ENCODE measurements at regions not wholly inside any gene's neighbourhood (a gene's known extent, or its start where the extent isn't known, plus 50 kb on each side); places are given as distances from the start of the nearest gene placed in this dataset.
"Not testable (repeated sequence)": the region's sequence is repeated elsewhere in the genome, so short reads cannot be mapped to it uniquely, and the experiment has no call there.

DNA sequence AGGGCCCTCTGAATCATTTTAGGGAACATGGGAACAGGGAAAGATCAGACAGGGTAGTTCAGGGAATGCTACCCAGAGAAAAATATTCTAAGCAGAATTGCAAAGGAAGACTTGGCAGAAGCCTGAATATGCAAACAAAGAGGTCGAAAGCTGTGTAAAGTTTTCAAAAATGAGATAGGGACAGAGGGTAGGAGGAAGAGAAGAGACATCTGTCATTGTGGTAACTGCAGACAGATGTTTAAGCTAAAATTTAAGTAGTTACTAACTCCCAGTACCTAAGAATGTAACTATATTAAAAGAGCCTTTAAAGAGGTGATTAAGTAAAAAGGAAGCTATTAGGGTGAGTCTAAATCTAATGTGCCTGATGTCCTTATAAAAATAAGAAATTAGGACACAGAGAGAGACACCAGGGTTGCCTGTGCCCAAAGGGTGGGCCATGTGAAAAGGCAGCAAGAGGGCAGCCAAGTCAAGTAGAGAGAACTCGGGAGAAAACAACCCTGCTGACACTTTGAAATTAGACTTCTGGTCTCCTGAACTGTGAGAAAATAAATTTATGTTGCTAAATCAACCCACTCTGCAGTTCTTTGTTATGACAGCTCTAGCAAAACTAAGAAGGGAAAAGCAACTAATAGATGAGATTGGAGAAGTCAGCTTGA, 1647.4 kb upstream of the C9orf72 start:
- DNase-seq (ENCODE audit: low read depth): no peak

DNA sequence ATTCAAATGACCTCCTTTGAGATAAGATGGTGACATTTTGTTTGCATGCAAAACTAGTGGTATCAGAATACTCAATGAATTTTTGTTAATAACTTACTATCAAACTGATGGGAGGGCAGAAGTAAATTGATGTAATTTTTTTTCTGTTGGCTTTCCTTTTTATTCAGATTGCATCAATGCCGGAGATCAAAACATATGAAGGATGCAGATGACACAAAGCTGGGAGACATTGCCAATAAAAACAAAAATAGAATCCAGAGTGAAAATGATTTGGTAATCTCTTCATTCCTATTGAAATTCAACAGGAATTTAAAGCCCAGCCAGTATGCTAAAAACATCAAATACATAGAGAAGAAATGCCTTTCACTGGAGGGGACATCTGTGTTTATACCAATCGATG, 1655.3 kb upstream of the C9orf72 start:
- DNase-seq (ENCODE audit: low read depth): no peak

DNA sequence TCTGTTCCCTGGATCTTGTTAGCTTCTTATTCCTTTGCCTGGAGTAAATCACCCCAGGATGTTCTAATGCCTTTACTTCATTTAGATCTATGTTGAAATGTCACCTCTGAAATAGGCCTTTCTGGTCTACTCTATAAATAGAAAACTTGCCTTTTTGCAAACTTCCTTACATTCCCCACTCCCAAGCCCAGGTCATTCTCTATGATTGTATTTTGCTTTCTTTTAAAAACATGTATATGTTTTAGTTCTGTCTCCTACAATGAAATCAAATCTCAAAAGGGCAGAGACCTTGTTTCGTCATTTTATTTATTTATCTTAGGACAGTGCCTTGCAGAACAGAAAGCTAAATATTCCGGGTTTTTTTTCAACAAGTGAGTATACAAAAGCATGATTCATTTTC, 1657.7 kb upstream of the C9orf72 start:
- DNase-seq (ENCODE audit: low read depth): no peak

- DNase-seq (ENCODE audit: low read depth): no peak
These were observed 1659.9 kb upstream of the C9orf72 start for GRCh38 chr9:29233193-29233592.

GRCh38 chr9:29241320-29241719, 1668.0 kb upstream of the C9orf72 start:
- no peak for DNase-seq (ENCODE audit: low read depth)

GRCh38 chr9:29245351-29245750, 1672.1 kb upstream of the C9orf72 start:
- no peak for DNase-seq (ENCODE audit: low read depth)

DNA sequence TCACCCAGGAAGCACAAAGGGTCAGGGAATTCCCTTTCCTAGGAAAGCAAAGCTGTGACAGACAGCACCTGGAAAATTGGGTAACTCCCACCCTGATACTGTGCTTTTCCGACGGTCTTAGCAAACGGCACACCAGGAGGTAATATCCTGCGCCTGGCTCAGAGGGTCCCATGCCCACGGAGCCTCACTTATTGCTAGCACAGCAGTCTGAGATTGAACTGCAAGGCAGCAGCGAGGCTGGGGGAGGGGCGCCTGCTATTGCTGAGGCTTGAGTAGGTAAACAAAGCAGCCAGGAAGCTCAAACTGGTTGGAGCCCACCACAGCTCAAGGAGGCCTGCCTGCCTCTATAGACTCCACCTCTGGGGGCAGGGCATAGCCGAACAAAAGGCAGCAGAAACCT, 1697.1 kb upstream of the C9orf72 start:
- not testable (repeated sequence) for DNase-seq (ENCODE audit: low read depth)

DNA sequence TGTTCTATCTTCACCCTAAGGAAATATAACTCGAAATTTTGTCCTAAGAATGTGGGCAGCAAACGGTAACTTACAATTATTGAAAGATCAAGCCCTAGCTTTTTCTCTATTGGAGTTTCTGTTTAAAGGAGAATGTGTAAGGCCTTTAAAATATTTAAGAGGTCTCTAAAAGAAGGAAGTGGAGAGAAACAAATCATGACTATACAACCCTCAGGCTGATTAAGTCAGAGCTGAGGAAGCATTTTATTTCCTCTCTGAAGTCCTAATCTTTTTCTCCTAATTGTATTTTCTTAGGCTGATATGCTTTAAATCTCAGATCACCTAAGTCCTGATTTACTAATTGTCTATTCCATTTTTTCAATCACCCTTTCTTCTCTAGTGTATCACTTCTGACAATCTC, 1708.8 kb upstream of the C9orf72 start:
- DNase-seq (ENCODE audit: low read depth): no peak

- DNase-seq (ENCODE audit: low read depth): peak; percentile 4
These were observed 1712.5 kb upstream of the C9orf72 start for GRCh38 chr9:29285818-29286217.

GRCh38 chr9:29289365-29289764, 1716.1 kb upstream of the C9orf72 start:
- DNase-seq (ENCODE audit: low read depth): no peak

GRCh38 chr9:29290516-29290915, 1717.2 kb upstream of the C9orf72 start:
- no peak for DNase-seq (ENCODE audit: low read depth)

GRCh38 chr9:29297592-29297991, 1724.3 kb upstream of the C9orf72 start:
- no peak for DNase-seq (ENCODE audit: low read depth)

DNA sequence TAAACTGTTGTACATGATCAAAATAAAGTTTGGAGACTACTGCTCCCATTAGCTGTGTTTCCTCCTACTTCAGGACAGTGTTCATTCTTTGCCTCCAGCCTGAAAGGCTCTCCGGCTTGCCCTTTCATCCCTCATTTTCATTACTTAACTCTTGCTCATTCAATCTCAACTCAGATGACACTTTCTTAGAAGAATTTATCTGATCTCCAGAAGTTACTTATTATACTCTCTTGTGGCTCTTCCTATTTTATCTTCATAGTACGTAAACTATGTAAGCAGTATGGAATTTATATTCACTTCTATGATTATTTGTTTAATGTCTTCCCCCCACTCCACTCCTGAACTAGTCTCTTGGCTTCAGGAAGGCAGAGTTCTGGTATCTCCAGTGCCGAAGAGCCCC, 1737.9 kb upstream of the C9orf72 start:
- DNase-seq (ENCODE audit: low read depth): no peak

- no peak for DNase-seq (ENCODE audit: low read depth)
These were observed 1739.0 kb upstream of the C9orf72 start for GRCh38 chr9:29312327-29312726.

- DNase-seq (ENCODE audit: low read depth): peak; percentile 3
These were observed 1746.6 kb upstream of the C9orf72 start for GRCh38 chr9:29319736-29320513.

- DNase-seq (ENCODE audit: low read depth): peak; percentile 41
These were observed 1749.0 kb upstream of the C9orf72 start for GRCh38 chr9:29322240-29322639.

DNA sequence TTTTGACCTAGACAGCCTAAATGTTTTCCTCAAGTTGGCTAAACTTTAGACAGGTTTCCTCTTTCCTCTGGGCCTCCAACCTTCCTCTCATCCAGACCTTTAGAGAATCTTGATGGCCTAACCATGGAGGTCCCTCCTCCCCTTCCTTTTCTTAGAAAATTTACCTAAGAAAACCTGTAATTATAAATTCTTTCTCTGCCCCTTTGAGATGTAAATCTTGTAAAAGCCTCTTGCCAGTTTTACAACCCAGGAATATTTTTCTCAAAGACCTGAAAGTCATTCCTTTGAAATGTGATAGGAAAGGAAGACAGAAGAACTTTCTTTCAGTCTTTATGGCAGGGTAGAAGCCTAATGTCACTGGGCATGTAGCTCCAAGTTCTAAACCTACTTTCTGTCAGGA, 1752.6 kb upstream of the C9orf72 start:
- no peak for DNase-seq (ENCODE audit: low read depth)

DNA sequence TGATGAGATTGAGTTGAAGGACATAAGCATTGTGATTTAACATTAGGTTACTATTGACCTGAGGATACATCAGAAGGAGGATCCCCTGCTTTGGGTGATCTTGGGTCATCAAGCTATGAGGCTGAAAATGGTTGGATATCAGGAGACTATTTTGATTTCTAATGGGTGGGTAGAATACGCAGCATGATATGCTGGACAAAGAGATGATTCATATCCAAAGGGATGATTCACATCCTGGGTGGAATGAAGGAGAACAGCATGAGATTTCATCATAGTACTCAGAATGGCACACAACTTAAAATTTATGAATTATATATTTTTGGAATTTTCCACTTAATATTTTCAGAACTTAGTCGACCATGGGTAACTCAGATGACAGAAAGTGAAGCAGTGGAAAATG, 1759.5 kb upstream of the C9orf72 start:
- DNase-seq (ENCODE audit: low read depth): peak; percentile 54

GRCh38 chr9:29336281-29336680, 1763.0 kb upstream of the C9orf72 start:
- DNase-seq (ENCODE audit: low read depth): no peak

GRCh38 chr9:29339387-29339786, 1766.1 kb upstream of the C9orf72 start:
- no peak for DNase-seq (ENCODE audit: low read depth)

- peak; percentile 9 for DNase-seq (ENCODE audit: low read depth)
These were observed 1775.7 kb upstream of the C9orf72 start for GRCh38 chr9:29348999-29349398.

DNA sequence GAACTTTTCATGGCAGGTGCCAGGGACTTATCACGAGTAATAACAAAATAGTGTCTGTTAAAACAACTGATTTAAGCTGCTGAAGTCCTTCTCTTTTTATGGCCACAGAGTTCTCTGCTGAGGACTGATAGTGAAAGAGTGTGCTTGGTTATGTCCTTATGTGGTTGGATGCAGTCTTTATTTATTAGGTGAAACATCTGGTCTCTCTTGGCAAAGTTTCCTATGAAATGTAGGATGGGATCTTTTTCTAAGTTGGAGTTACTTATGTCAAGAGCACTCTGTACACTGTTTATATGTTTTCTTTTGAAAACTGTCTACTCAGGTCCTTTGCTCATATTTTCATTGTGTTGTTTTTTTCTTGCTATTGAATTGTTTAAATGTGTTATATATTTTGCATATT, 1816.1 kb upstream of the C9orf72 start:
- no peak for DNase-seq (ENCODE audit: low read depth)

DNA sequence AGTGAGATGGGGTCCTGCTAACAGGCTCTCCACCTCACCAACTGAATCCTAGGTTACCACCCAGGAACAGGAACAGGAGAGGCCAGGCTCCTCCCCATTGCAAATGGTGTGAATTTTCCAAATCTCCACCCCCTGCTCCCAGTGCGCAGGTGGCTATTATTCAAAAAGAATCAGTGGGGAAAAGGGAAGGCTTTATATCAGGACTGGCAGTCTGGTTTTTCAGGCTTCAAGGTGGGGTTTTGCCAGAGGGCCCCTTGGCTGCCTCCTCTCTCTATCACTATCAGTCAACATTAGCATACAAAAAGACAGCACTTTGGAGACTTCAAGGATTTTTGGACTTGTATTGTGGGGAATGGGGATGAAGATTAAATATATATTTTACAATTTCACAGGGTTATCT, 1817.6 kb upstream of the C9orf72 start:
- DNase-seq (ENCODE audit: low read depth): no peak

DNA sequence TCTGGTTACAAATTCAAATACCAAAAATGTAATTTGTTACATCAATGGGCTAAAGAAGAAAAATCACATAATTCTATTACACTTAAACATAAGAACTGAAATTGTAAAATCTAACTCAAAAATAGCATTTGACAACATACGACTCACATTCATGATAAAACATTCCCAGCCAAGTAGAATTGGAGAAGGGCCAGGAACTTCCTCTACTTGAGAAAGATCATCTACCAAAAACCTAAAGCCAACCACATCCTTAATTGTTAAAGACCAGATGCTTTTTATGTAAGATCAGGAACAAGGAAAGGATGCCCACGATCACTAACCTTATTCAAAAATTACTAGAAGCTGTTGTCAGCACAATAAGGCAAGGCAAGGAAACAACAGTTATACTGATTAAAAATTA, 1819.8 kb upstream of the C9orf72 start:
- no peak for DNase-seq (ENCODE audit: low read depth)

All from stromal cell of bone marrow (primary cell).